Vagina (tissue), 2 donors: ENCODE measurements at regions not wholly inside any gene's neighbourhood (a gene's known extent, or its start where the extent isn't known, plus 50 kb on each side); places are given as distances from the start of the nearest gene placed in this dataset.

Source experiments
- CTCF ChIP-seq, 3 experiments: fragments of 450-650 bp in 2 of 3; fragments of 200-600 bp in 1 of 3; sonication (generic) in 1 of 3; IDR thresholded peaks; one replicate each; pipeline ENCODE4 v1.5.1; 2017 to 2019; ENCODE audit warnings: antibody characterized with exemption in 3 of 3, mild to moderate bottlenecking in 2 of 3, moderate library complexity in 2 of 3
- POLR2A ChIP-seq, 2 donors: fragments of 450-650 bp; IDR thresholded peaks; one replicate each; pipeline ENCODE4 v1.6.1; 2017; ENCODE audit warnings: antibody characterized with exemption in 2 of 2, mild to moderate bottlenecking in 2 of 2, moderate library complexity in 2 of 2

GRCh38 chr10:108425283-108425964, 1260.9 kb upstream of the SORCS1 start:
- TF ChIP-seq POLR2A (IDR thresholded peaks at IDR 0.05): no peak
- no peak for TF ChIP-seq CTCF (IDR thresholded peaks at IDR 0.05)
